GM23248 (cell line): ENCODE measurements at regions not wholly inside any gene's neighbourhood (a gene's known extent, or its start where the extent isn't known, plus 50 kb on each side); places are given as distances from the start of the nearest gene placed in this dataset.

ENCODE experiments used
- DNase-seq: peaks from one replicate; pipeline ENCODE4 v3.0.0-alpha.2; 2015
- H2AFZ ChIP-seq: fragments of 200-600 bp; sonication (generic); 2 replicates; pipeline ENCODE4 v1.6.1; 2016; ENCODE audit warnings: antibody characterized with exemption
- H3F3A ChIP-seq: fragments of 200-600 bp; sonication (generic); 2 replicates; pipeline ENCODE4 v1.6.1; 2016; ENCODE audit warnings: mild to moderate bottlenecking, antibody characterized with exemption, mixed run types; ENCODE audit not compliant: insufficient read depth
- H3K27ac ChIP-seq: fragments of 200-600 bp; sonication (generic); 2 replicates; pipeline ENCODE4 v1.5.1; 2016; ENCODE audit warnings: mild to moderate bottlenecking
- H3K27me3 ChIP-seq: fragments of 200-600 bp; sonication (generic); replicated peaks from 2 replicates; pipeline ENCODE4 v1.6.1; 2016; ENCODE audit warnings: mild to moderate bottlenecking; ENCODE audit not compliant: insufficient read depth
- H3K36me3 ChIP-seq: fragments of 200-600 bp; sonication (generic); 2 replicates; pipeline ENCODE4 v1.6.1; 2016; ENCODE audit warnings: low read depth, mild to moderate bottlenecking
- H3K4me1 ChIP-seq: fragments of 200-600 bp; sonication (generic); 2 replicates; pipeline ENCODE4 v1.6.1; 2016; ENCODE audit warnings: mild to moderate bottlenecking; ENCODE audit not compliant: insufficient read depth
- H3K4me2 ChIP-seq: fragments of 200-600 bp; sonication (generic); one replicate; pipeline ENCODE4 v1.6.1; 2016; ENCODE audit warnings: mild to moderate bottlenecking; ENCODE audit not compliant: unreplicated experiment
- H3K4me3 ChIP-seq: fragments of 200-600 bp; sonication (generic); 2 replicates; pipeline ENCODE4 v1.5.1; 2016; ENCODE audit warnings: mild to moderate bottlenecking
- H3K79me2 ChIP-seq: fragments of 200-600 bp; sonication (generic); 2 replicates; pipeline ENCODE4 v1.6.1; 2016; ENCODE audit warnings: mild to moderate bottlenecking; ENCODE audit not compliant: insufficient read depth
- H3K9ac ChIP-seq: fragments of 200-600 bp; sonication (generic); 2 replicates; pipeline ENCODE4 v1.6.1; 2016; ENCODE audit warnings: mild to moderate bottlenecking
- H3K9me2 ChIP-seq: fragments of 200-600 bp; sonication (generic); 2 replicates; pipeline ENCODE4 v1.6.1; 2016; ENCODE audit warnings: mixed run types, mild to moderate bottlenecking, moderate library complexity; ENCODE audit not compliant: insufficient read depth
- H3K9me3 ChIP-seq: fragments of 200-600 bp; sonication (generic); one replicate; pipeline ENCODE4 v1.6.1; 2017; ENCODE audit warnings: low read depth
- H4K20me1 ChIP-seq: fragments of 200-600 bp; sonication (generic); 2 replicates; pipeline ENCODE4 v1.6.0; 2016; ENCODE audit not compliant: insufficient read depth
- EZH2 ChIP-seq: fragments of 200-600 bp; sonication (generic); IDR thresholded peaks from 2 replicates; pipeline ENCODE4 v1.6.1; 2018; ENCODE audit warnings: antibody characterized with exemption, mild to moderate bottlenecking; ENCODE audit not compliant: insufficient read depth, poor library complexity, severe bottlenecking
- EZH2phosphoT487 ChIP-seq: fragments of 200-600 bp; sonication (generic); IDR thresholded peaks from 2 replicates; pipeline ENCODE4 v1.6.1; 2018; ENCODE audit warnings: antibody characterized with exemption, moderate library complexity, mild to moderate bottlenecking, low read depth; ENCODE audit not compliant: insufficient read depth
- WGBS, 2 experiments: methylation state at CpG; one replicate each; pipeline ENCODE4 v1.1.6; 2015 to 2017; ENCODE audit warnings: low lambda C conversion rate in 2 of 2, low coverage in 1 of 2; ENCODE audit errors: missing lambda C conversion rate in 2 of 2; 5-methylcytosine and 5-hydroxymethylcytosine counted together
- in situ Hi-C: fragments of 300-500 bp; cut with MboI; formaldehyde crosslinking; loops from 2 replicates; pipeline ENCODE4 v1.15.0; 2020

GRCh38 chr6:68256391-68256790 lies 378.7 kb upstream of the ADGRB3 start:
- Histone ChIP-seq H3K79me2 (no peaks in the 10 kb centered on the region), H3K4me1 (no peaks in the 10 kb centered on the region), H3K36me3 (no peaks in the 10 kb centered on the region), H4K20me1 (no peaks in the 10 kb centered on the region), H3K4me3 (no peak overlapping the region), H3K9me2 (no peaks in the 10 kb centered on the region), H3K4me2 (no peak overlapping the region), H3K27me3 (no peaks in the 10 kb centered on the region), H3F3A (no peaks in the 10 kb centered on the region), H3K9ac (no peak overlapping the region), H3K27ac (no peak overlapping the region), H3K9me3 (no peaks in the 10 kb centered on the region), H2AFZ (no peak overlapping the region)
- DNase-seq: no peak
- no peak for TF ChIP-seq EZH2phosphoT487
- no peak for TF ChIP-seq EZH2
- in situ Hi-C loops: no loop called here
- WGBS, 2 experiments: 2 to 5% methylated on average over 2 of the region's 2 CpGs

GRCh38 chr6:68252632-68253031 lies 382.4 kb upstream of the ADGRB3 start:
- H3K9me2 ChIP-seq: no peaks in the 10 kb centered on the region
- WGBS, 2 experiments: 33% methylated on average over 2 of the region's 2 CpGs
- no peak overlapping the region for H3K4me3 ChIP-seq
- H3F3A ChIP-seq: no peaks in the 10 kb centered on the region
- H4K20me1 ChIP-seq: no peaks in the 10 kb centered on the region
- in situ Hi-C loops: no loop called here
- H3K27ac ChIP-seq: no peak overlapping the region
- no peak overlapping the region for H3K4me2 ChIP-seq
- H3K4me1 ChIP-seq: no peaks in the 10 kb centered on the region
- no peak overlapping the region for H3K9ac ChIP-seq
- no peaks in the 10 kb centered on the region for H3K36me3 ChIP-seq
- no peaks in the 10 kb centered on the region for H3K27me3 ChIP-seq
- H2AFZ ChIP-seq: no peak overlapping the region
- H3K79me2 ChIP-seq: no peaks in the 10 kb centered on the region
- TF ChIP-seq EZH2 (no peak), EZH2phosphoT487 (no peak)
- H3K9me3 ChIP-seq: no peaks in the 10 kb centered on the region
- DNase-seq: no peak

- Histone ChIP-seq H3K9me3 (no peaks in the 10 kb centered on the region), H3K27ac (no peak overlapping the region), H3K4me2 (no peak overlapping the region), H3K4me1 (no peaks in the 10 kb centered on the region), H3K79me2 (no peaks in the 10 kb centered on the region), H2AFZ (no peak overlapping the region), H3K9me2 (no peaks in the 10 kb centered on the region), H3K36me3 (no peaks in the 10 kb centered on the region), H3K4me3 (no peak overlapping the region), H3K27me3 (no peaks in the 10 kb centered on the region), H4K20me1 (no peaks in the 10 kb centered on the region), H3F3A (no peaks in the 10 kb centered on the region), H3K9ac (no peak overlapping the region)
- in situ Hi-C loops: no loop called here
- TF ChIP-seq EZH2phosphoT487 (no peak), EZH2 (no peak)
- WGBS, 2 experiments: 58 to 65% methylated on average over 4 of the region's 4 CpGs
- no peak for DNase-seq
Observed at GRCh38 chr6:68247782-68248181, 387.3 kb upstream of the ADGRB3 start.

- Histone ChIP-seq H3K9me2 (no peaks in the 10 kb centered on the region), H3K4me3 (no peak overlapping the region), H3K4me1 (no peaks in the 10 kb centered on the region), H3K9me3 (no peaks in the 10 kb centered on the region), H3K4me2 (no peak overlapping the region), H4K20me1 (no peaks in the 10 kb centered on the region), H3K9ac (no peak overlapping the region), H3F3A (no peaks in the 10 kb centered on the region), H2AFZ (no peak overlapping the region), H3K36me3 (no peaks in the 10 kb centered on the region), H3K79me2 (no peaks in the 10 kb centered on the region), H3K27ac (no peak overlapping the region), H3K27me3 (no peaks in the 10 kb centered on the region)
- no peak for DNase-seq
- TF ChIP-seq EZH2phosphoT487 (no peak), EZH2 (no peak)
- in situ Hi-C loops: no loop called here
Observed at GRCh38 chr6:68240726-68241125, 394.4 kb upstream of the ADGRB3 start.

- Histone ChIP-seq H3K79me2 (no peaks in the 10 kb centered on the region), H4K20me1 (no peaks in the 10 kb centered on the region), H3K4me2 (no peak overlapping the region), H3K27me3 (no peaks in the 10 kb centered on the region), H3K4me1 (no peaks in the 10 kb centered on the region), H3K9me3 (no peaks in the 10 kb centered on the region), H3K27ac (no peak overlapping the region), H2AFZ (no peak overlapping the region), H3K9me2 (no peaks in the 10 kb centered on the region), H3F3A (no peaks in the 10 kb centered on the region), H3K9ac (no peak overlapping the region), H3K36me3 (no peaks in the 10 kb centered on the region), H3K4me3 (no peak overlapping the region)
- DNase-seq: no peak
- in situ Hi-C loops: no loop called here
- 16 to 19% methylated on average over 2 of the region's 2 CpGs for WGBS, 2 experiments
- TF ChIP-seq EZH2phosphoT487: no peak
Observed at GRCh38 chr6:68239034-68239433, 396.0 kb upstream of the ADGRB3 start.
